RWPE1 (cell line): ENCODE measurements at regions not wholly inside any gene's neighbourhood (a gene's known extent, or its start where the extent isn't known, plus 50 kb on each side); places are given as distances from the start of the nearest gene placed in this dataset.

Source experiments
- CTCF ChIA-PET: fragments of 350-600 bp; sonication (Branson Sonifier 250); formaldehyde crosslinking; extraction: SDS; loops from one replicate; lab custom pipeline; 2021; lab: Yijun Ruan, JAX
- POLR2A ChIA-PET: fragments of 400-600 bp; formaldehyde crosslinking; extraction: SDS; loops from one replicate; lab custom pipeline; 2020; ENCODE audit warnings: antibody characterized with exemption; ENCODE audit not compliant: low non-redundant PET; lab: Yijun Ruan, JAX
- DNase-seq: peaks from one replicate; pipeline ENCODE4 v3.0.0; 2012; ENCODE audit warnings: low spot score
- H3K27ac ChIP-seq: fragments of 450-650 bp; 2 replicates; pipeline ENCODE4 v1.5.1; 2017
- CTCF ChIP-seq: fragments of 450-650 bp; conservative IDR thresholded peaks from 2 replicates; pipeline ENCODE4 v1.5.1; 2017; ENCODE audit warnings: low read depth, mild to moderate bottlenecking

GRCh38 chr11:12315024-12315423 is 62.3 kb upstream of the PARVA start:
- POLR2A ChIA-PET: no interaction called here
- CTCF ChIA-PET: interaction anchor here (0.7 to 1.3 kb wide), 2 partner anchors 27 to 614 kb away, joined by 3 to 4 read pairs; no protein-coding TSS in a partner anchor
- no peak for TF ChIP-seq CTCF
- DNase-seq: no peak
- H3K27ac ChIP-seq: no peak overlapping the region

- ChIA-PET CTCF (interaction anchor here (0.9 to 1.0 kb wide), 2 partner anchors 9 to 27 kb away, joined by 4 to 6 read pairs; no protein-coding TSS in a partner anchor), POLR2A (no interaction called here)
These were observed 60.9 kb upstream of the PARVA start for GRCh38 chr11:12316432-12316831.

GRCh38 chr11:12318791-12319438 is 58.5 kb upstream of the PARVA start:
- ChIA-PET POLR2A (no interaction called here), CTCF (interaction anchor here (1.8 kb wide), 1 partner anchor 12 kb away, joined by 5 read pairs; no protein-coding TSS in a partner anchor)
- no peak overlapping the region for H3K27ac ChIP-seq
- DNase-seq: no peak
- TF ChIP-seq CTCF: no peak

More at GRCh38 chr11:12316432-12316831, 60.9 kb upstream of the PARVA start:
- H3K27ac ChIP-seq: no peak overlapping the region
- no peak for DNase-seq
- TF ChIP-seq CTCF: no peak

- ChIA-PET CTCF (interaction anchor here (1.8 kb wide), 1 partner anchor 11 kb away, joined by 5 read pairs; no protein-coding TSS in a partner anchor), POLR2A (no interaction called here)
- H3K27ac ChIP-seq: no peak overlapping the region
- no peak for TF ChIP-seq CTCF
- DNase-seq: no peak
These were observed 57.9 kb upstream of the PARVA start for GRCh38 chr11:12319461-12319951.

- CTCF ChIA-PET: interaction anchor here (1.8 kb wide), 1 partner anchor 11 kb away, joined by 5 read pairs; no protein-coding TSS in a partner anchor
- POLR2A ChIA-PET: no interaction called here
- no peak for DNase-seq
- no peak overlapping the region for H3K27ac ChIP-seq
- TF ChIP-seq CTCF: no peak
These were observed 57.4 kb upstream of the PARVA start for GRCh38 chr11:12319988-12320387.

- H3K27ac ChIP-seq: no peak overlapping the region
- CTCF ChIA-PET: no interaction called here
- POLR2A ChIA-PET: no interaction called here
- no peak for TF ChIP-seq CTCF
- DNase-seq: no peak
These were observed 56.0 kb upstream of the PARVA start for GRCh38 chr11:12321217-12321937.
